CD14-positive monocyte (primary cell): ENCODE measurements at regions not wholly inside any gene's neighbourhood (a gene's known extent, or its start where the extent isn't known, plus 50 kb on each side); places are given as distances from the start of the nearest gene placed in this dataset.

ENCODE experiments used
- DNase-seq, 3 donors: peaks; one replicate each; pipeline ENCODE4 v3.0.0-alpha.2; 2011 to 2022
- H2AFZ ChIP-seq: 2 replicates; pipeline ENCODE4 v1.6.0; 2012; ENCODE audit warnings: mild to moderate bottlenecking, low read depth, low read length, inconsistent platforms; ENCODE audit not compliant: insufficient read depth, poor library complexity, severe bottlenecking
- H3K27ac ChIP-seq, 2 donors: 1 replicate in 1 of 2; 2 replicates in 1 of 2; pipeline ENCODE4 v1.5.1; 2012 to 2013; ENCODE audit warnings: low read length in 2 of 2, control low read depth in 1 of 2, inconsistent platforms in 1 of 2, low read depth in 1 of 2, mild to moderate bottlenecking in 1 of 2
- H3K27me3 ChIP-seq, 2 donors: one replicate each; pipeline versions ENCODE4 v1.6.0 to v1.6.1; 2011 to 2013; ENCODE audit warnings: low read length in 2 of 2; ENCODE audit not compliant: control insufficient read depth in 2 of 2, insufficient read depth in 2 of 2
- H3K36me3 ChIP-seq, 2 donors: replicated peaks in 1 of 2; 1 replicate in 1 of 2; 2 replicates in 1 of 2; pipeline versions ENCODE4 v1.5.1 to v1.6.1; 2012 to 2013; ENCODE audit warnings: low read length in 2 of 2, control low read depth in 1 of 2, inconsistent platforms in 1 of 2, mild to moderate bottlenecking in 1 of 2; ENCODE audit not compliant: insufficient read depth in 2 of 2, control insufficient read depth in 1 of 2
- H3K4me1 ChIP-seq, 2 donors: 1 replicate in 1 of 2; 2 replicates in 1 of 2; pipeline versions ENCODE4 v1.5.1 to v1.6.1; 2012 to 2013; ENCODE audit warnings: low read length in 2 of 2, control low read depth in 1 of 2, inconsistent platforms in 1 of 2, mild to moderate bottlenecking in 1 of 2, moderate library complexity in 1 of 2; ENCODE audit not compliant: insufficient read depth in 2 of 2, control insufficient read depth in 1 of 2
- H3K4me2 ChIP-seq: replicated peaks from 2 replicates; pipeline ENCODE3; 2012; ENCODE audit warnings: low read length, moderate library complexity, mild to moderate bottlenecking; ENCODE audit not compliant: poor library complexity, severe bottlenecking; ENCODE audit errors: extremely low read depth
- H3K4me3 ChIP-seq, 3 experiments: fragments of 200-600 bp in 1 of 3; sonication (generic) in 1 of 3; replicated peaks in 1 of 3; 1 replicate in 2 of 3; 2 replicates in 1 of 3; pipeline ENCODE4 v1.5.1; 2011 to 2013; ENCODE audit warnings: low read length in 3 of 3, mild to moderate bottlenecking in 3 of 3, control low read depth in 2 of 3, low read depth in 2 of 3, inconsistent platforms in 1 of 3, moderate library complexity in 1 of 3
- H3K79me2 ChIP-seq: 2 replicates; pipeline ENCODE4 v1.6.0; 2012; ENCODE audit warnings: mild to moderate bottlenecking, control low read depth, inconsistent platforms, low read length, moderate library complexity; ENCODE audit not compliant: insufficient read depth
- H3K9ac ChIP-seq: 2 replicates; pipeline ENCODE4 v1.6.0; 2017; ENCODE audit warnings: low read length, mild to moderate bottlenecking; ENCODE audit not compliant: insufficient read depth, poor library complexity, severe bottlenecking
- H3K9me3 ChIP-seq, 2 donors: replicated peaks in 1 of 2; 1 replicate in 1 of 2; 2 replicates in 1 of 2; pipeline versions ENCODE4 v1.5.1 to v1.6.1; 2012 to 2013; ENCODE audit warnings: low read length in 2 of 2, control low read depth in 1 of 2; ENCODE audit not compliant: control insufficient read depth in 1 of 2, insufficient read depth in 1 of 2
- H4K20me1 ChIP-seq: 2 replicates; pipeline ENCODE4 v1.6.0; 2012; ENCODE audit warnings: mild to moderate bottlenecking, low read length, control low read depth, moderate library complexity; ENCODE audit not compliant: insufficient read depth
- H3K27ac Mint-ChIP-seq, 7 donors: one replicate each; pipeline ENCODE4 v1.8.0; 2020; ENCODE audit warnings: mild to moderate bottlenecking in 7 of 7, mixed read lengths in 7 of 7, moderate library complexity in 6 of 7, inconsistent platforms in 2 of 7
- H3K27me3 Mint-ChIP-seq, 3 donors: one replicate each; pipeline ENCODE4 v1.8.0; 2021 to 2022; ENCODE audit warnings: low read depth in 3 of 3, mild to moderate bottlenecking in 3 of 3, mixed read lengths in 3 of 3, moderate library complexity in 3 of 3, inconsistent platforms in 1 of 3
- H3K36me3 Mint-ChIP-seq, 2 donors: one replicate each; pipeline ENCODE4 v1.8.0; 2020; ENCODE audit warnings: mixed read lengths in 2 of 2, inconsistent platforms in 1 of 2, mild to moderate bottlenecking in 1 of 2
- H3K4me1 Mint-ChIP-seq: one replicate; pipeline ENCODE4 v1.8.0; 2020; ENCODE audit warnings: mild to moderate bottlenecking, mixed read lengths
- H3K4me3 Mint-ChIP-seq, 2 donors: one replicate each; pipeline ENCODE4 v1.8.0; 2020; ENCODE audit warnings: mild to moderate bottlenecking in 2 of 2, mixed read lengths in 2 of 2, moderate library complexity in 1 of 2
- H3K9me3 Mint-ChIP-seq, 7 donors: one replicate each; pipeline ENCODE4 v1.8.0; 2020 to 2022; ENCODE audit warnings: mixed read lengths in 7 of 7, mild to moderate bottlenecking in 6 of 7, moderate library complexity in 6 of 7, inconsistent platforms in 2 of 7
- WGBS: methylation state at CpG from one replicate; pipeline ENCODE4 v1.1.5; 2013; ENCODE audit warnings: missing lambda C conversion rate; ENCODE audit not compliant: insufficient coverage; 5-methylcytosine and 5-hydroxymethylcytosine counted together
- intact Hi-C, 2 donors: fragments of 100-400 bp; cut with micrococcal nuclease; formaldehyde crosslinking; loops; one replicate each; pipeline versions ENCODE4 v1.15.0 to v1.15.1; 2023
- TF ChIP-seq, protein P1 (sequence below): fragments of 200-600 bp; IDR thresholded peaks from one replicate; pipeline ENCODE4 v1.8.0; 2022; ENCODE audit warnings: antibody characterized with exemption, mild to moderate bottlenecking

DNA sequence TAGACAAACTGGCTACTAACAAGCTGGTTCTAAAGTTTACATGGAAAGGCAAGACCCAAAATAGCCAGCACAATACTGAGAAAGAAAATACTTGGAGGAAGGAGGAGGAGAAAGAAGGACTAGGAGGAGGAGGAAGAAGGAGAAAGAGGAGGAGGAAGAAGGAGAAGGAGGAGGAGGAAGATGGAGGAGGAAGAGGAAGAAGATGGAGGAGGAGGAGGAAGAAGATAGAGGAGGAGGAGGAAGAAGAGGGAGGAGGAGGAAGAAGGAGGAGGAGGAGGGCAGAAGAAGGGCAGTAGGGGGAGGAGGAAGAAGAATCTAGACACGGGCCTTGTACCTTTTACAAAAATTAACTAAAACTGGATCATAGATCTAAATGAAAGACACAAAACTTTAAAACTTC, 92.6 kb downstream of the METTL4 start:
- Histone ChIP-seq H4K20me1 (no peaks in the 10 kb centered on the region), H3K36me3 (no peaks in the 10 kb centered on the region), H3K9me3 (no peaks in the 10 kb centered on the region), H3K79me2 (no peaks in the 10 kb centered on the region), H3K4me2 (no peak overlapping the region), H2AFZ (no peak overlapping the region), H3K9ac (no peak overlapping the region), H3K27me3 (peaks cover 2 to 3% of the 10 kb centered on the region in 2 donors), H3K4me3 (no peak overlapping the region), H3K27ac (no peak overlapping the region), H3K4me1 (no peaks in the 10 kb centered on the region)
- WGBS, result no CpG with 5 or more reads among the region's 1 CpG
- Mint-ChIP-seq H3K27ac (no peak overlapping the region), H3K9me3 (peaks cover 0 to 2% (median 0%) of the 10 kb centered on the region in 7 donors), H3K36me3 (no peaks in the 10 kb centered on the region), H3K27me3 (peaks cover 4 to 15% (median 11%) of the 10 kb centered on the region in 3 donors), H3K4me3 (no peak overlapping the region), H3K4me1 (no peaks in the 10 kb centered on the region)
- TF ChIP-seq, protein P1, sequence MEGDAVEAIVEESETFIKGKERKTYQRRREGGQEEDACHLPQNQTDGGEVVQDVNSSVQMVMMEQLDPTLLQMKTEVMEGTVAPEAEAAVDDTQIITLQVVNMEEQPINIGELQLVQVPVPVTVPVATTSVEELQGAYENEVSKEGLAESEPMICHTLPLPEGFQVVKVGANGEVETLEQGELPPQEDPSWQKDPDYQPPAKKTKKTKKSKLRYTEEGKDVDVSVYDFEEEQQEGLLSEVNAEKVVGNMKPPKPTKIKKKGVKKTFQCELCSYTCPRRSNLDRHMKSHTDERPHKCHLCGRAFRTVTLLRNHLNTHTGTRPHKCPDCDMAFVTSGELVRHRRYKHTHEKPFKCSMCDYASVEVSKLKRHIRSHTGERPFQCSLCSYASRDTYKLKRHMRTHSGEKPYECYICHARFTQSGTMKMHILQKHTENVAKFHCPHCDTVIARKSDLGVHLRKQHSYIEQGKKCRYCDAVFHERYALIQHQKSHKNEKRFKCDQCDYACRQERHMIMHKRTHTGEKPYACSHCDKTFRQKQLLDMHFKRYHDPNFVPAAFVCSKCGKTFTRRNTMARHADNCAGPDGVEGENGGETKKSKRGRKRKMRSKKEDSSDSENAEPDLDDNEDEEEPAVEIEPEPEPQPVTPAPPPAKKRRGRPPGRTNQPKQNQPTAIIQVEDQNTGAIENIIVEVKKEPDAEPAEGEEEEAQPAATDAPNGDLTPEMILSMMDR, result no peak
- intact Hi-C loops, result no loop called here
- DNase-seq, result no peak

DNA sequence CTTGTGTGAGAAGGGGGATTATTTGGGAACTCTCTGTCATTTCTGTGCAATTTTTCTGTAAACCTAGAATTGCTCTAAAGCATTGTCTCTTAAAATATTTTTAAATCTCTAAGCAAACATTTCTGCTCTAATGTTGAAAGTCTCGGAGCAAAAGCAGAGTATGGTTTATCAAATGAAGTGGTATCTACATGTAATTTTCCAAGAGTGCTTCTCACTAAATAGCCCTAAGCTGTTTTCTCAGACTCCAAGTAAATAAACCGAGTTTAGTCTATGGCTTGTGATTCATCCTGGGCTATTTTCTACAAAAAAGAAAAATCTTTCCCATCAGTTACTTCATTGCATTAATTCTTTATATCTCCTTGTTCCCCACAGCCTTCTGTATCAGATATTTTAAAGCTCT, 90.8 kb downstream of the METTL4 start:
- no peaks in the 10 kb centered on the region for H3K36me3 ChIP-seq
- WGBS, result no CpG with 5 or more reads among the region's 2 CpGs
- H3K27ac ChIP-seq, result no peak overlapping the region
- H3K4me2 ChIP-seq, result no peak overlapping the region
- Mint-ChIP-seq H3K27ac (no peak overlapping the region), H3K9me3 (peaks cover 0 to 2% (median 0%) of the 10 kb centered on the region in 7 donors), H3K4me3 (no peak overlapping the region), H3K27me3 (peaks cover 5 to 11% (median 10%) of the 10 kb centered on the region in 3 donors), H3K36me3 (no peaks in the 10 kb centered on the region), H3K4me1 (no peaks in the 10 kb centered on the region)
- no peak overlapping the region for H3K4me3 ChIP-seq
- H4K20me1 ChIP-seq, result no peaks in the 10 kb centered on the region
- no peak overlapping the region for H3K9ac ChIP-seq
- DNase-seq, result no peak
- no peaks in the 10 kb centered on the region for H3K79me2 ChIP-seq
- intact Hi-C loops, result no loop called here
- TF ChIP-seq, protein P1, result no peak
- no peaks in the 10 kb centered on the region for H3K4me1 ChIP-seq
- H3K27me3 ChIP-seq, result peaks cover 2 to 3% of the 10 kb centered on the region in 2 donors
- no peaks in the 10 kb centered on the region for H3K9me3 ChIP-seq
- no peak overlapping the region for H2AFZ ChIP-seq
